Progenitor cell of endocrine pancreas (in vitro differentiated cells): ENCODE measurements at regions not wholly inside any gene's neighbourhood (a gene's known extent, or its start where the extent isn't known, plus 50 kb on each side); places are given as distances from the start of the nearest gene placed in this dataset.
"Not testable (repeated sequence)": the region's sequence is repeated elsewhere in the genome, so short reads cannot be mapped to it uniquely, and the experiment has no call there.

Source experiments
- DNase-seq: peaks from one replicate; pipeline ENCODE4 v3.0.0; 2021; ENCODE audit warnings: low spot score; ENCODE audit not compliant: unreplicated experiment
- H3K27ac Mint-ChIP-seq: 2 replicates; pipeline ENCODE4 v1.8.0; 2021; ENCODE audit warnings: mild to moderate bottlenecking, moderate library complexity, mixed read lengths
- H3K27me3 Mint-ChIP-seq: 2 replicates; pipeline ENCODE4 v1.8.0; 2021; ENCODE audit warnings: mixed read lengths
- H3K36me3 Mint-ChIP-seq: 2 replicates; pipeline ENCODE4 v1.8.0; 2022; ENCODE audit warnings: mixed read lengths; ENCODE audit not compliant: insufficient read depth
- H3K4me1 Mint-ChIP-seq: 2 replicates; pipeline ENCODE4 v1.8.0; 2021; ENCODE audit warnings: low read depth, mixed read lengths
- H3K4me3 Mint-ChIP-seq: 2 replicates; pipeline ENCODE4 v1.8.0; 2021; ENCODE audit warnings: low read depth, mild to moderate bottlenecking, moderate library complexity, mixed read lengths
- H3K9me3 Mint-ChIP-seq: 2 replicates; pipeline ENCODE4 v1.8.0; 2021; ENCODE audit warnings: low read depth, mixed read lengths
- CTCF ChIP-seq: fragments of 200-600 bp; sonication (generic); IDR thresholded peaks from one replicate; pipeline ENCODE4 v1.5.0; 2021; ENCODE audit warnings: antibody characterized with exemption, mild to moderate bottlenecking; ENCODE audit not compliant: unreplicated experiment

GRCh38 chr2:204389856-204390255 is 155.4 kb upstream of the PARD3B start:
- no peak for DNase-seq
- Mint-ChIP-seq H3K4me3 (no peak overlapping the region), H3K27ac (no peak overlapping the region), H3K27me3 (no peaks in the 10 kb centered on the region), H3K4me1 (no peaks in the 10 kb centered on the region), H3K9me3 (peaks cover 6% of the 10 kb centered on the region), H3K36me3 (no peaks in the 10 kb centered on the region)
- TF ChIP-seq CTCF, result no peak

GRCh38 chr2:204395539-204395938 is 149.7 kb upstream of the PARD3B start:
- TF ChIP-seq CTCF, result no peak
- no peak for DNase-seq
- no peaks in the 10 kb centered on the region for H3K36me3 Mint-ChIP-seq

GRCh38 chr2:204401114-204401513 is 144.2 kb upstream of the PARD3B start:
- peaks cover 5% of the 10 kb centered on the region for H3K9me3 Mint-ChIP-seq
- no peak overlapping the region for H3K4me3 Mint-ChIP-seq
- no peak overlapping the region for H3K27ac Mint-ChIP-seq
- no peak for TF ChIP-seq CTCF
- no peaks in the 10 kb centered on the region for H3K27me3 Mint-ChIP-seq
- H3K36me3 Mint-ChIP-seq, result no peaks in the 10 kb centered on the region
- no peak for DNase-seq
- H3K4me1 Mint-ChIP-seq, result no peaks in the 10 kb centered on the region

More at GRCh38 chr2:204395539-204395938, 149.7 kb upstream of the PARD3B start:
- Mint-ChIP-seq H3K9me3 (peaks cover 8% of the 10 kb centered on the region), H3K27me3 (no peaks in the 10 kb centered on the region), H3K27ac (no peak overlapping the region), H3K4me3 (no peak overlapping the region), H3K4me1 (peaks cover 3% of the 10 kb centered on the region)

GRCh38 chr2:204407204-204408014 is 137.9 kb upstream of the PARD3B start:
- H3K9me3 Mint-ChIP-seq, result peaks cover 8% of the 10 kb centered on the region
- DNase-seq, result no peak
- peaks cover 12% of the 10 kb centered on the region for H3K4me1 Mint-ChIP-seq
- TF ChIP-seq CTCF, result no peak
- no peaks in the 10 kb centered on the region for H3K27me3 Mint-ChIP-seq
- H3K4me3 Mint-ChIP-seq, result no peak overlapping the region
- peaks cover 2% of the 10 kb centered on the region for H3K36me3 Mint-ChIP-seq
- peak overlapping the region; percentile 45 for H3K27ac Mint-ChIP-seq

GRCh38 chr2:204412782-204413181 is 132.5 kb upstream of the PARD3B start:
- DNase-seq, H3K4me1 Mint-ChIP-seq, H3K4me3 Mint-ChIP-seq, H3K36me3 Mint-ChIP-seq, H3K27ac Mint-ChIP-seq, H3K27me3 Mint-ChIP-seq: not testable (repeated sequence)
- peaks cover 16% of the 10 kb centered on the region for H3K9me3 Mint-ChIP-seq
